AG04450 (cell line): ENCODE measurements at regions not wholly inside any gene's neighbourhood (a gene's known extent, or its start where the extent isn't known, plus 50 kb on each side); places are given as distances from the start of the nearest gene placed in this dataset.

Experiments used
- CTCF ChIA-PET: fragments of 300-600, 350-600 bp; formaldehyde crosslinking; extraction: SDS; loops from one replicate; lab custom pipeline; 2022; ENCODE audit warnings: antibody characterized with exemption, inconsistent platforms; lab: Charles Lee
- POLR2A ChIA-PET: fragments of 350-600 bp; formaldehyde crosslinking; extraction: SDS; loops from one replicate; lab custom pipeline; 2021; ENCODE audit warnings: antibody characterized with exemption, inconsistent platforms; lab: Yijun Ruan, JAX
- DNase-seq: peaks from one replicate; pipeline ENCODE4 v3.0.0-alpha.2; 2011; ENCODE audit warnings: low read depth, low spot score
- H3K27ac ChIP-seq: one replicate; pipeline ENCODE4 v1.5.1; 2012; ENCODE audit warnings: low read depth, low read length, control low read depth
- H3K27me3 ChIP-seq: one replicate; pipeline ENCODE4 v1.6.0; 2012; ENCODE audit warnings: low read length; ENCODE audit not compliant: control insufficient read depth, insufficient read depth
- H3K4me3 ChIP-seq: 2 replicates; pipeline ENCODE4 v1.5.1; 2011; ENCODE audit warnings: mild to moderate bottlenecking, low read depth, low read length, control low read depth
- H3K9me3 ChIP-seq: 2 replicates; pipeline ENCODE4 v1.5.1; 2012; ENCODE audit warnings: low read length; ENCODE audit not compliant: control insufficient read depth, insufficient read depth
- TF ChIP-seq, protein P1 (sequence below): IDR thresholded peaks from 2 replicates; pipeline ENCODE4 v1.5.1; 2011; ENCODE audit warnings: low read depth, low read length, control low read depth, inconsistent platforms

DNA sequence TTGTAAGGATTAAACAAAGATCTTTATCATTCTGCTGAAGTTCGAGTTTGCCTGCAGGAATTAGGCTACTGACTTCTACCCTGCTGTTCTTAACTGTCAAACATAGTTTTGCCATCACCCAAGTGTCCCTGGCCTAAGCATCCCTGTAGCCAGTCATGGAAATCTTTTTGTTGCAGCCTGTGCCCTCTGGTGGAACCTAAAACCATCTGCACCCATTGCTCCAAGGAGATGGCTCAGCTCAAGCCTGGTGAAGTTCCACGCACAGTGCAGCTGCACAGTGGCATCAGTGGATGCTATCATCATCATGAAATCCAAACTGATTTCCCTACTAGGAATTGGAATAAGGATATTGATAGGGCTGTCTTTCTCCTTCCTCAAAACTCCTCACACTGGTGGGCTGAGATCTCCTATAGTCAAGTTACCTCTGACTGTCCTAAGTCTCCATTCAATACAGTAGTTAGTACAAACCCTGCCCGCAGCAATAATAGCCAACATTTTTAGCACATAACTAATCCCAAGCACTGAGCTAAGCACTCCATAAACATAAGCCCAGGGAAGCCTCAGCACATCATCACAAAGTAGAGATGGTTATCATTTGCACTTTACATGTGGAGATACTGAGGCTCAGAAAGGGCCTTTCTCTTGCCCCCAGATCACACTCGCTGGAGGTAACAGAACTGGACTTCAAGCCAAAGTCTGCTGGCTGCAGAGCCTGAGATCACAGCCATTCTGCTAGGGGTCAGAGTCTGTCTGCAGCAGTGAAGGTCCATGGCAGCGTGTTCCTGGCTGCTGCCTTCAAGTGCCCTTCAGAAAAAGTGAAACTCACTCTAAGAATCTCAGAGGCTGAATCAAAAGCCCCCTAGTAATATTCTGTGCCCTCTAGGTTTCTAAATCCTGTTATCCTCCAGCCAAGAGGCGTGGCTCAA is 77.2 kb upstream of the MC3R start:
- no peak for DNase-seq
- Histone ChIP-seq H3K27ac (no peak overlapping the region), H3K27me3 (no peaks in the 10 kb centered on the region), H3K9me3 (peaks cover 33% of the 10 kb centered on the region), H3K4me3 (no peak overlapping the region)
- TF ChIP-seq, protein P1, sequence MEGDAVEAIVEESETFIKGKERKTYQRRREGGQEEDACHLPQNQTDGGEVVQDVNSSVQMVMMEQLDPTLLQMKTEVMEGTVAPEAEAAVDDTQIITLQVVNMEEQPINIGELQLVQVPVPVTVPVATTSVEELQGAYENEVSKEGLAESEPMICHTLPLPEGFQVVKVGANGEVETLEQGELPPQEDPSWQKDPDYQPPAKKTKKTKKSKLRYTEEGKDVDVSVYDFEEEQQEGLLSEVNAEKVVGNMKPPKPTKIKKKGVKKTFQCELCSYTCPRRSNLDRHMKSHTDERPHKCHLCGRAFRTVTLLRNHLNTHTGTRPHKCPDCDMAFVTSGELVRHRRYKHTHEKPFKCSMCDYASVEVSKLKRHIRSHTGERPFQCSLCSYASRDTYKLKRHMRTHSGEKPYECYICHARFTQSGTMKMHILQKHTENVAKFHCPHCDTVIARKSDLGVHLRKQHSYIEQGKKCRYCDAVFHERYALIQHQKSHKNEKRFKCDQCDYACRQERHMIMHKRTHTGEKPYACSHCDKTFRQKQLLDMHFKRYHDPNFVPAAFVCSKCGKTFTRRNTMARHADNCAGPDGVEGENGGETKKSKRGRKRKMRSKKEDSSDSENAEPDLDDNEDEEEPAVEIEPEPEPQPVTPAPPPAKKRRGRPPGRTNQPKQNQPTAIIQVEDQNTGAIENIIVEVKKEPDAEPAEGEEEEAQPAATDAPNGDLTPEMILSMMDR = no peak
- CTCF ChIA-PET = no interaction called here
- POLR2A ChIA-PET = no interaction called here

DNA sequence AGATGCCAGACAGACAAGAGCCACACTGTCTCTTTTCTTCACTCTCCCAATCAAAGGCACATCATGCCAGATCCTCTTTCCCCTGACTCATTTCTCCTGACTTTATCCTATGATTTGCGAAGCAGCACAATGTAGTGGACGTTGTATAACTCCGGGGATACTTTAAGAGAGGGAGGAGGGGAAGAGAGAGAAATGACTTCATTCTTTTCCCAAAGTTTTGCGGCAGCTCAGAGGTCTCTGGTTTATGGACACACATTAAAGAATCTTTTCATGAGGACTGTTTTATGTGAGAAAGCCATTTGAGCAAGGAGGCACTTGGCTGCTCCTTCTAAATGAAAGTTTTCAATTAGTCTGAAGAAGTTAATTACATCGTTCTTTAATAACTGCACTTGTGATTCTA is 75.1 kb upstream of the MC3R start:
- ChIA-PET CTCF (no interaction called here), POLR2A (no interaction called here)
- H3K9me3 ChIP-seq = peaks cover 26% of the 10 kb centered on the region
- DNase-seq = no peak
- TF ChIP-seq, protein P1 = no peak
- H3K27ac ChIP-seq = no peak overlapping the region
- no peaks in the 10 kb centered on the region for H3K27me3 ChIP-seq
- H3K4me3 ChIP-seq = no peak overlapping the region

DNA sequence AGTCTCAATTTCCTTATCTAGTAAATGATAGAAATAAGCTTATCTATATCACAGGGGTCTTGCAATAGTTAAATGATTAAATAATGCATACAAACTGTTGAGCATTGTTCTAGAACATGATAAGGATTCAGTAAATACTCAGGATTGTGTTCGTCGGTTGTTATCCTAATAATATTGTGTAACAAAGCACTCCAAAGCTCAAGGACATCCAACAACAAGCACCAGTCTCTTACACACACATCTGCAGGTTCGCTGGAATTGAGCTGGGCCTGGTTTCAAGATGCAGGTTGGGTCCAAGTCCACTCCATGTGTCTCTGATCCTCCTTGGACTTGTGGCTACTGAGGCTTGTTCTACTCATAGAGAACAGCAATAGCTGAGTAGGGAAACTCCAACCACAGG is 74.1 kb upstream of the MC3R start:
- TF ChIP-seq, protein P1 = no peak
- ChIA-PET POLR2A (no interaction called here), CTCF (no interaction called here)
- Histone ChIP-seq H3K9me3 (peaks cover 27% of the 10 kb centered on the region), H3K27ac (no peak overlapping the region), H3K27me3 (no peaks in the 10 kb centered on the region), H3K4me3 (no peak overlapping the region)
- DNase-seq = no peak

DNA sequence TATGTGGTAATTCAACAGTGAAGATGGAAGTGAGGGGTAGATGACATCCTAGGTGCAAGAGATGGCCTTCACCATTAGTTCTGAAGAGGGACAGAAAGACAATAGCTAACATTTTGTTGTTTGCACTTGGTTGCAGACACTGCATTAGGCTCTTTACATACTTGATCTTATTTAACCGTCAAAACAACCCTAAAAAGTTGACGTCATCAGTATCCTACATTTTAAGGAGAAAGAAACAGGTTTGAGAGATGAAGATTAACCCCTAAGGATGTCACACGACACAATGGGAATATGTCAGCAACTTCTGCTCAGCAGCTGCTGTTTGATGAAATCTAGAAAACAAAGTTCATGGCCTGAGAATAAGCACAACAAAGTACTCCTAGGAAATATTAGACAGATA is 72.6 kb upstream of the MC3R start:
- no peak for DNase-seq
- ChIA-PET CTCF (no interaction called here), POLR2A (no interaction called here)
- H3K27ac ChIP-seq = no peak overlapping the region
- no peaks in the 10 kb centered on the region for H3K27me3 ChIP-seq
- H3K9me3 ChIP-seq = peaks cover 25% of the 10 kb centered on the region
- H3K4me3 ChIP-seq = no peak overlapping the region
- TF ChIP-seq, protein P1 = no peak

DNA sequence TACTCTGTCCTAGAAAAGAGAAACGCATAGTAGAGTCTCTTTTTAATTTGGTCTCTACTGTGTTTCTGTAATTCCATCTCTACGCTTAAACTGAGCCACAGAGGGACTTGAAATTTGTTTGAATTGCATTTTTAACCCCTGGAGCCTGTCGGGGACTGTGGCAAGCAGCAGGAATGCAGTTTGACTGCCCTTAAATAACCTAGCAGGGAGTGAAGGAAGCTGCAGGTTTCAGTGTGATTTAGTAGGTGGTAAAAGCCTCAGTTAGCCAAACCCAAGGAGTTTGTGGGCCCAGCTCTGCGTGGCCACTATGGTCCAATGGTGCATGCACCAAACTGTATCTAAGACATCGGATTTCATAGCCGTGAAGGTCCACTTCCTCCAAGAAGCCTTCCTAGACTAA is 70.3 kb upstream of the MC3R start:
- no peak overlapping the region for H3K4me3 ChIP-seq
- no peak overlapping the region for H3K27ac ChIP-seq
- ChIA-PET CTCF (interaction anchor here (0.6 kb wide), 1 partner anchor 101 kb away, joined by 3 read pairs; no protein-coding TSS in a partner anchor), POLR2A (no interaction called here)
- TF ChIP-seq, protein P1 = no peak
- H3K27me3 ChIP-seq = no peaks in the 10 kb centered on the region
- H3K9me3 ChIP-seq = peaks cover 13% of the 10 kb centered on the region
- no peak for DNase-seq
